ENCODE measurements at regions not wholly inside any gene's neighbourhood (a gene's known extent, or its start where the extent isn't known, plus 50 kb on each side); places are given as distances from the start of the nearest gene placed in this dataset.

DNA sequence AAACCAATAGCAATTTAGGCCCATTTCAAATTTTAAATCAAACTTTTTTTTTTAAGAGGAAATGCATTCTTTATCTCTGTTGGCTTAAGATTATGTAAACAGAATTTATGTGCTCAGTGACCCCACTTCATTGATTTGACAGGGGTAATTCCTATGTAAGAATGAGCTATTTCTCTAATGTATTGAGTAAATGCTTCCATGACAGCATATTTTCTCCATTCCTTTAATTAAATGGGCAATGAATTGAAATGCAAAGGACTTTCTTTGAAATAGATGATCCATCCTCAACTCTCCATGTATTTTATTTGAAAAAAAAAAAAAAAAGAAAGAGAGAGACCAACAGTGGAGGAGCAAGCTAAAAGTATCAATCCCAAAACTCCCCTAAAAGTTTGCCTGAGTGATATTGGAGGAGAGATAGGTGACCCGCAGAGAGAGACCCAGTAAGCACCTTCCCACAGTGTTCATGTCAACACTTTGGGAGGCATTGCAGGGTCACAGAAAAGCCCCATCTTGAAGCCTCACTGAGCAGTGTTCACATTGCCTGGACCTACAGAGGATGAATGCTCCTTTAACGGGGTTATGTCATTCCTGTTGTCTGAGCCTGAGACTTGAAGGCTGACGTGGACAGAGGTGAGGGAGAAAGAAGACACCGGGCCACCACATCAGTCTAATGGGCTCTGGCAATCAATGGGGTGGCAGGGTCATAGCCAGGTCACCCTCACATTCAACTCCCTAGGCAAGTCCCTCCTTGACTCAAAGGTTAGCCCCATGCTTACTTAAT, 176.0 kb downstream of the SHOX2 start:
- Histone ChIP-seq H3K27me3 (no peaks in the 10 kb centered on the region), H3K27ac (no peak overlapping the region), H3K36me3 (no peaks in the 10 kb centered on the region), H3K9me3 (no peaks in the 10 kb centered on the region), H3K4me1 (ENCODE audit: insufficient read depth) (no peaks in the 10 kb centered on the region), H3K4me3 (no peak overlapping the region)
- TF ChIP-seq, protein P1, sequence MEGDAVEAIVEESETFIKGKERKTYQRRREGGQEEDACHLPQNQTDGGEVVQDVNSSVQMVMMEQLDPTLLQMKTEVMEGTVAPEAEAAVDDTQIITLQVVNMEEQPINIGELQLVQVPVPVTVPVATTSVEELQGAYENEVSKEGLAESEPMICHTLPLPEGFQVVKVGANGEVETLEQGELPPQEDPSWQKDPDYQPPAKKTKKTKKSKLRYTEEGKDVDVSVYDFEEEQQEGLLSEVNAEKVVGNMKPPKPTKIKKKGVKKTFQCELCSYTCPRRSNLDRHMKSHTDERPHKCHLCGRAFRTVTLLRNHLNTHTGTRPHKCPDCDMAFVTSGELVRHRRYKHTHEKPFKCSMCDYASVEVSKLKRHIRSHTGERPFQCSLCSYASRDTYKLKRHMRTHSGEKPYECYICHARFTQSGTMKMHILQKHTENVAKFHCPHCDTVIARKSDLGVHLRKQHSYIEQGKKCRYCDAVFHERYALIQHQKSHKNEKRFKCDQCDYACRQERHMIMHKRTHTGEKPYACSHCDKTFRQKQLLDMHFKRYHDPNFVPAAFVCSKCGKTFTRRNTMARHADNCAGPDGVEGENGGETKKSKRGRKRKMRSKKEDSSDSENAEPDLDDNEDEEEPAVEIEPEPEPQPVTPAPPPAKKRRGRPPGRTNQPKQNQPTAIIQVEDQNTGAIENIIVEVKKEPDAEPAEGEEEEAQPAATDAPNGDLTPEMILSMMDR (IDR thresholded peaks at IDR 0.05), result no peak
- TF ChIP-seq EP300 (IDR thresholded peaks at IDR 0.05), result no peak
- TF ChIP-seq POLR2A (IDR thresholded peaks at IDR 0.05), result no peak
- WGBS, 3 donors, result 68 to 74% (median 72%) methylated on average over 4 of the region's 4 CpGs
- no peak for DNase-seq
- intact Hi-C loops (cut with DNase I), result loop anchor here in 1 of 4 donors (5.0 kb wide), 1 partner anchor 1928 kb away; no protein-coding TSS in a partner anchor

DNA sequence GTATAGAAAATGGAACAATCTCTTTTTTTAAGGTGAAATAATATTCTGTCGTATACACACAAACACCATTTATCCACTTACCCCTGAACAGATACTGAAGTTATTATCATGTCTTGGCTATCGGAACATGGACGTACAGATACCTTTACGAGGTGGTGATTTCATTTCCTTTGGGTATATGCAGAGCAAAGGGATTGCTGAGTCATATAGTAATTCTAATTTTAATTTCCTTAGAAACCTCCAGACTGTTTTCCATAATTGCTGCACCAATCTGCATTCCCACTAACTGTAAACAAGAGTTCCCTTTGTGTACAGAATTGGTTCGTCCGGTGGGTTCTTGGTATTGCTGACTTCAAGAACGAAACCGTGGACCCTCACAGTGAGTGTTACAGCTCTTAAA, 179.4 kb downstream of the SHOX2 start:
- Histone ChIP-seq H3K36me3 (no peaks in the 10 kb centered on the region), H3K27ac (no peak overlapping the region), H3K4me3 (no peak overlapping the region), H3K4me1 (ENCODE audit: insufficient read depth) (no peaks in the 10 kb centered on the region), H3K9me3 (no peaks in the 10 kb centered on the region), H3K27me3 (no peaks in the 10 kb centered on the region)
- WGBS, 3 donors, result 81 to 94% (median 92%) methylated on average over 8 of the region's 8 CpGs
- intact Hi-C loops (cut with DNase I), result loop anchor here in 1 of 4 donors (5.0 kb wide), 1 partner anchor 1925 kb away; no protein-coding TSS in a partner anchor
- TF ChIP-seq EP300 (IDR thresholded peaks at IDR 0.05) (no peak), POLR2A (IDR thresholded peaks at IDR 0.05) (no peak)
- TF ChIP-seq, protein P1 (IDR thresholded peaks at IDR 0.05), result no peak
- DNase-seq, result no peak

DNA sequence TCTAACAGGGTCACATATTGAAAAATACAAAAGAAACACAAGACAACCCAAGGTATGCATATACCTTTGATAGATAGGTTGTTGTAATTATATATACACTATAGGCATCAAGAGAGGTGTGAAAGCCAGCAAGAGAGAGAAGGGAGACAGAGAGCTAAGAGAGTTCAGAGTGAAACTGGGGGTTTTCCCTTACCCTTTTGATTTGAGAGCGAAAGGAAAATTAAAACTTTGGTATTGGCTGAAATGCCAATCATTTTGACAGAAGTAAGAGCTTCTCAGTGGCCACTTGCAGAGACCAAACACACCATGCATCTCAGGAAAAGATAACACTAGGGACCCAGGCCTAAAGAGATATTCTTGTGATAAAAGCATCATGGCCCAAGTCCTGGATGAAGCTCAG, 183.6 kb downstream of the SHOX2 start:
- intact Hi-C loops (cut with DNase I), result no loop called here
- 92 to 97% (median 95%) methylated on average over 1 of the region's 1 CpG for WGBS, 3 donors
- no peaks in the 10 kb centered on the region for H3K27me3 ChIP-seq
- no peak overlapping the region for H3K4me3 ChIP-seq
- no peak overlapping the region for H3K27ac ChIP-seq
- no peak for TF ChIP-seq POLR2A (IDR thresholded peaks at IDR 0.05)
- TF ChIP-seq, protein P1 (IDR thresholded peaks at IDR 0.05), result no peak
- TF ChIP-seq EP300 (IDR thresholded peaks at IDR 0.05), result no peak
- no peaks in the 10 kb centered on the region for H3K36me3 ChIP-seq
- no peaks in the 10 kb centered on the region for H3K4me1 ChIP-seq (ENCODE audit: insufficient read depth)
- H3K9me3 ChIP-seq, result no peaks in the 10 kb centered on the region
- DNase-seq, result no peak

DNA sequence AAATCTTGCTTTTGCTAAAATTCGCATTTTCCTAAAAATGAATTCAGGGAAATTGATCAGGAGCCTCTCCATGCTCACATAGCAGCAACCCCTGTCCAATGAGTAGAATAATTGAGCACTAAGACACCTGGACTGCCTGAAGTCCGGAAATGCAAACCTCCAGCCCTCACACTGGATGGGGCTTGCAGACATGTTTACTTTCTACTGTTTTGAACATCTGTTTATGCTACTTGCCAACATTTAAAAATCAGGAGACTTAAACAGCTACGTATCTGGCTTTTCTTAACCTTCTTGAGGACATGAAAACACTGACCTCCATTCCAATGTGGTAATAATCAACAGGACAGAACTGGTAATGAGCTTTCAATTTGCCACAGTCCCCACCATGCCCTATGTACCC, 184.4 kb downstream of the SHOX2 start:
- Histone ChIP-seq H3K4me3 (no peak overlapping the region), H3K9me3 (no peaks in the 10 kb centered on the region), H3K4me1 (ENCODE audit: insufficient read depth) (no peaks in the 10 kb centered on the region), H3K27ac (no peak overlapping the region), H3K36me3 (no peaks in the 10 kb centered on the region), H3K27me3 (no peaks in the 10 kb centered on the region)
- no peak for DNase-seq
- WGBS, 3 donors, result 21 to 35% (median 28%) methylated on average over 3 of the region's 3 CpGs
- TF ChIP-seq, protein P1 (IDR thresholded peaks at IDR 0.05), result no peak
- TF ChIP-seq POLR2A (IDR thresholded peaks at IDR 0.05) (no peak), EP300 (IDR thresholded peaks at IDR 0.05) (no peak)
- intact Hi-C loops (cut with DNase I), result no loop called here
